Activated CD4-positive, alpha-beta T cell treated with anti-CD3 and anti-CD28 coated beads, Interleukin-2, amount 10 ng/mL, durations not matched to agents 7 days and 5 days (primary cell): ENCODE measurements at regions not wholly inside any gene's neighbourhood (a gene's known extent, or its start where the extent isn't known, plus 50 kb on each side); places are given as distances from the start of the nearest gene placed in this dataset.

Experiments used
- CTCF ChIA-PET: fragments of 350-600 bp; sonication (Branson Sonifier 250); formaldehyde crosslinking; loops from one replicate; lab custom pipeline; 2021; ENCODE audit warnings: antibody characterized with exemption; lab: Charles Lee
- POLR2A ChIA-PET: fragments of 350-600 bp; sonication (Branson Sonifier 250); formaldehyde crosslinking; loops from one replicate; lab custom pipeline; 2021; ENCODE audit warnings: antibody characterized with exemption; lab: Charles Lee
- DNase-seq: peaks from one replicate; pipeline ENCODE4 v3.0.0-alpha.2; 2020
- H3K27ac Mint-ChIP-seq: one replicate; pipeline ENCODE4 v1.8.0; 2021; ENCODE audit warnings: mild to moderate bottlenecking, moderate library complexity, mixed read lengths
- H3K27me3 Mint-ChIP-seq: one replicate; pipeline ENCODE4 v1.8.0; 2021; ENCODE audit warnings: mixed read lengths
- H3K36me3 Mint-ChIP-seq: one replicate; pipeline ENCODE4 v1.8.0; 2021; ENCODE audit warnings: low read depth, mixed read lengths
- H3K4me1 Mint-ChIP-seq: one replicate; pipeline ENCODE4 v1.8.0; 2021; ENCODE audit warnings: mixed read lengths
- H3K4me3 Mint-ChIP-seq: one replicate; pipeline ENCODE4 v1.8.0; 2021; ENCODE audit warnings: mild to moderate bottlenecking, moderate library complexity, mixed read lengths
- H3K9me3 Mint-ChIP-seq: one replicate; pipeline ENCODE4 v1.8.0; 2021; ENCODE audit warnings: mixed read lengths

DNA sequence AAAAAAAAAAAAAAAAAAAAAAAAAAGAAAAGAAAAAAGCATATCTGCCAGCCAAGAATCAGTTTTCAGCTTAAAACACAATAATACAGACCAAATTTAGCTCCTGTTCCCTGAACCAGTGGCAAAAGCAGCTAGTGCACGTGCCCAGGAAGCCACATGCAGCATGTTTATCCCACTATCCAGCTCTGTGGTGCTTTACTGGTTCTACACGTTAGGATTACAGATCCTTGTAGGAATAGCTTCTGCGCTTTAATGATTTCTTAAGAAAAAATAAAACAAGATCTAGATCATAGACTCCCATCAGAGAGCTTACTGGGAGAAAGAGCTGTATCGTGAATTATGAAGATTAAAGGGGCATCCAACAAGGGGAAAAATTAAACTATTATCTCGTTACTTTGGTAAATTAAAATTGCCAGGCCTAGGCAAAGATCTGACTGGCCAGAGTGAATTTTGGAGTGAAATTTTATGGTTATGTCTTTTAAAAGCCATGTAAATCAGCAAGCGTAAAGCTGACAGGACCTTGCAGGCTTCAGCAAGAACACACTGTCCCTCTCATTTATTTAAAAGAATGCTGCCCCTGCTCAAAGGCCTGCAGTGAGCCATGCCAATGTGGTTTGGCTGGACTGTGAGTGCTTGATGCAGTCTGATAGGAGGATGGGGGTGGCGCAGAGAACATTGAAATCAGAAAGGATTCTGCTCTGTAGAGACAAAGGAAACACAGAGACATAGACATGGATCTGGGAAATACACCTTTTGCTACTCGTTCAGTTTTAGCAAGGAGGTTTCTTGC is 177.3 kb upstream of the PHYHIPL start:
- ChIA-PET POLR2A (no interaction called here), CTCF (no interaction called here)
- Mint-ChIP-seq H3K27me3 (peaks cover 1% of the 10 kb centered on the region), H3K27ac (no peak overlapping the region), H3K4me1 (no peaks in the 10 kb centered on the region), H3K36me3 (no peaks in the 10 kb centered on the region), H3K9me3 (no peaks in the 10 kb centered on the region), H3K4me3 (no peak overlapping the region)
- DNase-seq = no peak

- POLR2A ChIA-PET = no interaction called here
- Mint-ChIP-seq H3K9me3 (no peaks in the 10 kb centered on the region), H3K4me3 (no peak overlapping the region), H3K36me3 (no peaks in the 10 kb centered on the region), H3K27me3 (peaks cover 1% of the 10 kb centered on the region), H3K27ac (no peak overlapping the region), H3K4me1 (no peaks in the 10 kb centered on the region)
- CTCF ChIA-PET = no interaction called here
- no peak for DNase-seq
These were observed 176.1 kb upstream of the PHYHIPL start for GRCh38 chr10:59000162-59000825.

DNA sequence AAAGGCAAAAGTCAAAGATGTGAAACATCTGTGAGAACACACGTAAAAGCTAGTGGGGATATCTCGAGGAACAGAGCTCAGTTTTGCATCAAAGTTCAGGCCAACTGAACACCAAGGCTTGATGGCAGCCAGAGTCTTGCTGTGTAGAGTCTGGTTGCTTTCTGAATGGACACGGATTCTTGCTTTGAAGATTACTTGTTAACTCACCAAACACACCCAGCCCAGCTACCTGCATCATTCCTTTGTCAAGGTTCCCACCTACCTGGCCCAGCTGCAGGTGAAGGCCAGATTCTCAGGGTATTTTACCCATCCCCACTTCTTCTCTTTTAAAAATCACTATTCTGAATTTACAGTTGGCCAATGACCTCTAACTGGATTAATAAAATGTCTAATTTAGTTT is 174.4 kb upstream of the PHYHIPL start:
- Mint-ChIP-seq H3K4me3 (no peak overlapping the region), H3K27me3 (no peaks in the 10 kb centered on the region), H3K4me1 (no peaks in the 10 kb centered on the region), H3K27ac (no peak overlapping the region), H3K36me3 (no peaks in the 10 kb centered on the region), H3K9me3 (no peaks in the 10 kb centered on the region)
- DNase-seq = no peak
- ChIA-PET CTCF (no interaction called here), POLR2A (no interaction called here)

DNA sequence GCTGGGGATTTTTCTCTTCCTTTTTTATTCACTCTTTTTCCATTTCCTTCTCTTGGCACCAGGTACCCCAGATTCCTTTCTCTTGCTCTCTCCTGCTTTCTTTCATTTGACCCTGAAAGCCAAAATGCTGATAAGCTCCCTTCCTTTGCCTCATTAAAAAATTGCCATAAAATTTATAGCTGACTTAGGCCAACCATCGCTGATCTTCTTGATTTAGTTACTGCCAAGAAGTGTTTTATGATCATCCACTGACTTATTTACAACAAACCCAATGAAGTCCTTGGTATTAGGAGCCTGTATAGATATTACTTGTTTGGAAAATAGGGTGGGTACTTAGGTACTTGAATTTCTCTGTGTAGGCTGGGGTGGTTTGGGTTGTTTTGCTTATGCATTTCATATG is 173.2 kb upstream of the PHYHIPL start:
- Mint-ChIP-seq H3K27ac (no peak overlapping the region), H3K36me3 (no peaks in the 10 kb centered on the region), H3K27me3 (no peaks in the 10 kb centered on the region), H3K4me3 (no peak overlapping the region), H3K9me3 (no peaks in the 10 kb centered on the region), H3K4me1 (no peaks in the 10 kb centered on the region)
- CTCF ChIA-PET = no interaction called here
- POLR2A ChIA-PET = no interaction called here
- no peak for DNase-seq

- no peak overlapping the region for H3K27ac Mint-ChIP-seq
- no peak for DNase-seq
- no peaks in the 10 kb centered on the region for H3K9me3 Mint-ChIP-seq
- no peaks in the 10 kb centered on the region for H3K27me3 Mint-ChIP-seq
- ChIA-PET POLR2A (no interaction called here), CTCF (no interaction called here)
- H3K4me3 Mint-ChIP-seq = no peak overlapping the region
- H3K36me3 Mint-ChIP-seq = no peaks in the 10 kb centered on the region
- H3K4me1 Mint-ChIP-seq = no peaks in the 10 kb centered on the region
These were observed 172.1 kb upstream of the PHYHIPL start for GRCh38 chr10:59004392-59004791.

GRCh38 chr10:59006511-59007306 is 169.7 kb upstream of the PHYHIPL start:
- H3K36me3 Mint-ChIP-seq = no peaks in the 10 kb centered on the region
- no peaks in the 10 kb centered on the region for H3K4me1 Mint-ChIP-seq
- no peak for DNase-seq
- no peak overlapping the region for H3K4me3 Mint-ChIP-seq
- H3K27me3 Mint-ChIP-seq = no peaks in the 10 kb centered on the region
- ChIA-PET CTCF (no interaction called here), POLR2A (no interaction called here)
- no peaks in the 10 kb centered on the region for H3K9me3 Mint-ChIP-seq
- H3K27ac Mint-ChIP-seq = no peak overlapping the region

- DNase-seq = no peak
- H3K4me1 Mint-ChIP-seq = no peaks in the 10 kb centered on the region
- no peaks in the 10 kb centered on the region for H3K27me3 Mint-ChIP-seq
- POLR2A ChIA-PET = no interaction called here
- no peaks in the 10 kb centered on the region for H3K36me3 Mint-ChIP-seq
- CTCF ChIA-PET = no interaction called here
- H3K9me3 Mint-ChIP-seq = no peaks in the 10 kb centered on the region
- no peak overlapping the region for H3K4me3 Mint-ChIP-seq
- H3K27ac Mint-ChIP-seq = no peak overlapping the region
These were observed 169.0 kb upstream of the PHYHIPL start for GRCh38 chr10:59007307-59008025.

DNA sequence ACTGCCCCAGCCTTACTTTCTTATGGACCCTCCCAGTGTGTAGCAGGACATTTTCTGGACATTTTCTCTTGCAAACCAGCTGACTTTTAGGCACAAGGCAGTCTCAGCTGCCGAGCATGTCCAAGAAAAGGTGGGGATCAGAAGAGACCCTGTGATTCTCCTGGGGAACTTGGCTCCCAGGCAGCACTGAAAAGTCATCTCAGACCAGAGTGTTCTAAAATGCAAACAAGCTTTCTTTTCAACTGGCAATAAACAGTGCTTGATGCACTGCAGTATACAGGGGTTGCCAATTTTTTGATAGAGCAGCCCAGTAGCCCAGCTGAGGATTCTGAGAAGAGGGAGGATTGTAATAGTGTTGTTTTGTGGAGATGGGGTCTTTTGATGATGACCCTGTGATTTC is 168.0 kb upstream of the PHYHIPL start:
- H3K27me3 Mint-ChIP-seq = no peaks in the 10 kb centered on the region
- CTCF ChIA-PET = no interaction called here

DNA sequence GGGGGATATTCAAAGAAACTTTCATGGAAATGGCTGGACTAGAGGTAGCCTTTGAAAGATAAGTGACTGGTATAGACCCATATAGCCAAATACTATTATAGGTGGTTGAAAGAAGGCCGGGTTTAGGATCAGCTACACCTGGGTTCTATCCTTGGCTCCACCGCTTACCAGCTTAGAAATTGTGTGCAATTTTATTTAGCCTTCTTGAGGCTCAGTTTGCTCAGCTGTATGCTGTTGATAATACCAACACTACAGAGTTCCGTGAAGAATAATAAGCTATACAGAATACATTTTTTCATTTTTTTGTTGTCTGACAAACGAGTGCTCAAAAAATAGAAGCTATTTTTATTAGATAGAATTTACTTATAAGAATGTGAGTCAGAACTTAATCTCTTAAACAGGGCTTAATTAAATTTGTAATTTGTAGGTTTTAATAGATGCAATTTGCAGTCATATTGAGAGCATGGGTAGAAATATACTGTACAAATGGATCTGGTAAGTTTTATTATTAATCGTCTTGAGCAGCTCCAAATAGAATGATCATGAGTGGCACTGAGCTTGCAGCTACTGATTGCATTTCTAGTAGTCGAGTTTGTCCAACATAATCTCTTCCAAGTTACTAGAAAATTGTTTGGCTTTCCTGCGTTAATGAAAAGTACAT is 164.3 kb upstream of the PHYHIPL start:
- no peaks in the 10 kb centered on the region for H3K4me1 Mint-ChIP-seq
- CTCF ChIA-PET = no interaction called here
- no peak overlapping the region for H3K27ac Mint-ChIP-seq
- H3K36me3 Mint-ChIP-seq = no peaks in the 10 kb centered on the region
- H3K4me3 Mint-ChIP-seq = no peak overlapping the region
- H3K9me3 Mint-ChIP-seq = no peaks in the 10 kb centered on the region
- POLR2A ChIA-PET = no interaction called here
- DNase-seq = no peak
- no peaks in the 10 kb centered on the region for H3K27me3 Mint-ChIP-seq

More for the DNA sequence above, 168.0 kb upstream of the PHYHIPL start:
- POLR2A ChIA-PET = no interaction called here
- Mint-ChIP-seq H3K27ac (no peak overlapping the region), H3K4me1 (no peaks in the 10 kb centered on the region), H3K4me3 (no peak overlapping the region), H3K36me3 (no peaks in the 10 kb centered on the region), H3K9me3 (no peaks in the 10 kb centered on the region)
- no peak for DNase-seq

- Mint-ChIP-seq H3K27me3 (no peaks in the 10 kb centered on the region), H3K36me3 (no peaks in the 10 kb centered on the region), H3K27ac (no peak overlapping the region), H3K4me3 (no peak overlapping the region), H3K9me3 (no peaks in the 10 kb centered on the region), H3K4me1 (no peaks in the 10 kb centered on the region)
- CTCF ChIA-PET = no interaction called here
- POLR2A ChIA-PET = no interaction called here
- DNase-seq = no peak
These were observed 163.6 kb upstream of the PHYHIPL start for GRCh38 chr10:59012839-59013238.

GRCh38 chr10:59016043-59016442 is 160.4 kb upstream of the PHYHIPL start:
- H3K27me3 Mint-ChIP-seq = no peaks in the 10 kb centered on the region
- ChIA-PET CTCF (no interaction called here), POLR2A (no interaction called here)
- H3K4me1 Mint-ChIP-seq = no peaks in the 10 kb centered on the region
- no peak overlapping the region for H3K27ac Mint-ChIP-seq
- H3K36me3 Mint-ChIP-seq = no peaks in the 10 kb centered on the region
- no peak overlapping the region for H3K4me3 Mint-ChIP-seq
- DNase-seq = no peak
- H3K9me3 Mint-ChIP-seq = no peaks in the 10 kb centered on the region

- Mint-ChIP-seq H3K4me3 (no peak overlapping the region), H3K36me3 (no peaks in the 10 kb centered on the region), H3K27me3 (no peaks in the 10 kb centered on the region), H3K4me1 (no peaks in the 10 kb centered on the region), H3K27ac (no peak overlapping the region), H3K9me3 (no peaks in the 10 kb centered on the region)
- no peak for DNase-seq
- POLR2A ChIA-PET = no interaction called here
- CTCF ChIA-PET = no interaction called here
These were observed 157.5 kb upstream of the PHYHIPL start for GRCh38 chr10:59018977-59019376.
